Activated T-cell treated with anti-CD3 and anti-CD28 coated beads, Interleukin-2, amount 50 U/mL, for 72 hours (primary cell): ENCODE measurements at regions not wholly inside any gene's neighbourhood (a gene's known extent, or its start where the extent isn't known, plus 50 kb on each side); places are given as distances from the start of the nearest gene placed in this dataset.
"Not testable (repeated sequence)": the region's sequence is repeated elsewhere in the genome, so short reads cannot be mapped to it uniquely, and the experiment has no call there.

ENCODE experiments used
- ATAC-seq, 2 donors: fragments of 150-1000 bp; cut with Tn5 transposase; replicated peaks in 1 of 2; 2 replicates each; pipeline ENCODE4 v1.10.0; 2021; ENCODE audit warnings: moderate library complexity in 2 of 2, mild to moderate bottlenecking in 1 of 2
- DNase-seq, 2 donors: peaks; one replicate each; pipeline ENCODE4 v3.0.0; 2021 to 2022; ENCODE audit warnings: mixed read lengths in 1 of 2
- H3K27ac Mint-ChIP-seq: one replicate; pipeline ENCODE4 v1.8.0; 2022; ENCODE audit warnings: mild to moderate bottlenecking, moderate library complexity, mixed read lengths
- H3K27me3 Mint-ChIP-seq: one replicate; pipeline ENCODE4 v1.8.0; 2022; ENCODE audit warnings: low read depth, mixed read lengths
- H3K36me3 Mint-ChIP-seq, 2 donors: one replicate each; pipeline ENCODE4 v1.8.0; 2022; ENCODE audit warnings: mixed read lengths in 2 of 2, mild to moderate bottlenecking in 1 of 2; ENCODE audit not compliant: insufficient read depth in 2 of 2
- H3K4me1 Mint-ChIP-seq: one replicate; pipeline ENCODE4 v1.8.0; 2022; ENCODE audit warnings: low read depth, mixed read lengths
- H3K4me3 Mint-ChIP-seq, 2 donors: one replicate each; pipeline ENCODE4 v1.8.0; 2022; ENCODE audit warnings: mild to moderate bottlenecking in 2 of 2, mixed read lengths in 2 of 2, moderate library complexity in 2 of 2
- H3K9me3 Mint-ChIP-seq, 2 donors: one replicate each; pipeline ENCODE4 v1.8.0; 2022; ENCODE audit warnings: mixed read lengths in 2 of 2

- Mint-ChIP-seq H3K36me3 (no peaks in the 10 kb centered on the region), H3K4me1 (no peaks in the 10 kb centered on the region), H3K27me3 (no peaks in the 10 kb centered on the region), H3K4me3 (no peak overlapping the region), H3K27ac (no peak overlapping the region), H3K9me3 (no peaks in the 10 kb centered on the region)
- DNase-seq (no peak), ATAC-seq (peak in 1 of 2 donors; percentile 36)
These were observed 186.8 kb downstream of the RPRM start for GRCh38 chr2:153291718-153292117.

- H3K36me3 Mint-ChIP-seq: no peaks in the 10 kb centered on the region
- no peak overlapping the region for H3K4me3 Mint-ChIP-seq
- H3K27me3 Mint-ChIP-seq: no peaks in the 10 kb centered on the region
- H3K9me3 Mint-ChIP-seq: peaks cover 0 to 3% of the 10 kb centered on the region in 2 donors
- DNase-seq: peak; percentile 4
- no peak for ATAC-seq
- no peak overlapping the region for H3K27ac Mint-ChIP-seq
- no peaks in the 10 kb centered on the region for H3K4me1 Mint-ChIP-seq
These were observed 191.3 kb downstream of the RPRM start for GRCh38 chr2:153287109-153287801.

GRCh38 chr2:153268941-153269461, 209.6 kb downstream of the RPRM start:
- Mint-ChIP-seq H3K9me3 (peaks cover 5 to 14% of the 10 kb centered on the region in 2 donors), H3K4me1 (no peaks in the 10 kb centered on the region), H3K36me3 (peaks cover 0 to 4% of the 10 kb centered on the region in 2 donors), H3K4me3 (no peak overlapping the region), H3K27me3 (no peaks in the 10 kb centered on the region), H3K27ac (no peak overlapping the region)
- ATAC-seq (no peak), DNase-seq (no peak)

GRCh38 chr2:153256876-153257275, 221.7 kb downstream of the RPRM start:
- not testable (repeated sequence) for H3K27ac Mint-ChIP-seq, DNase-seq, H3K4me1 Mint-ChIP-seq, H3K36me3 Mint-ChIP-seq, H3K4me3 Mint-ChIP-seq, ATAC-seq, H3K27me3 Mint-ChIP-seq, H3K9me3 Mint-ChIP-seq

- not testable (repeated sequence) for ATAC-seq, H3K4me1 Mint-ChIP-seq, H3K27ac Mint-ChIP-seq, H3K27me3 Mint-ChIP-seq, H3K9me3 Mint-ChIP-seq, DNase-seq, H3K4me3 Mint-ChIP-seq, H3K36me3 Mint-ChIP-seq
These were observed 231.9 kb downstream of the RPRM start for GRCh38 chr2:153246636-153247035.

- peak; percentile 93 to 96 for ATAC-seq
- H3K27me3 Mint-ChIP-seq: no peaks in the 10 kb centered on the region
- no peak overlapping the region for H3K27ac Mint-ChIP-seq
- no peaks in the 10 kb centered on the region for H3K36me3 Mint-ChIP-seq
- H3K4me3 Mint-ChIP-seq: peak overlapping the region in 1 of 2 donors; percentile 50
- peaks cover 12% of the 10 kb centered on the region for H3K4me1 Mint-ChIP-seq
- peaks cover 0 to 2% of the 10 kb centered on the region in 2 donors for H3K9me3 Mint-ChIP-seq
- DNase-seq: peak; percentile 15 to 43
These were observed 243.0 kb downstream of the RPRM start for GRCh38 chr2:153235516-153235915.

- Mint-ChIP-seq H3K36me3 (no peaks in the 10 kb centered on the region), H3K4me1 (peaks cover 12% of the 10 kb centered on the region), H3K27ac (no peak overlapping the region), H3K9me3 (peaks cover 0 to 2% of the 10 kb centered on the region in 2 donors), H3K4me3 (no peak overlapping the region), H3K27me3 (no peaks in the 10 kb centered on the region)
- ATAC-seq (peak in 1 of 2 donors; percentile 32), DNase-seq (no peak)
These were observed 246.1 kb downstream of the RPRM start for GRCh38 chr2:153232464-153232863.

- ATAC-seq (no peak), DNase-seq (no peak)
- Mint-ChIP-seq H3K27ac (no peak overlapping the region), H3K36me3 (peaks cover 1 to 3% of the 10 kb centered on the region in 2 donors), H3K4me1 (peaks cover 11% of the 10 kb centered on the region), H3K4me3 (no peak overlapping the region), H3K27me3 (no peaks in the 10 kb centered on the region), H3K9me3 (peaks cover 0 to 7% of the 10 kb centered on the region in 2 donors)
These were observed 247.6 kb downstream of the RPRM start for GRCh38 chr2:153230977-153231376.

GRCh38 chr2:153228904-153229303, 249.7 kb downstream of the RPRM start:
- Mint-ChIP-seq H3K36me3 (peaks cover 3% of the 10 kb centered on the region in 2 donors), H3K9me3 (peaks cover 0 to 11% of the 10 kb centered on the region in 2 donors), H3K27me3 (no peaks in the 10 kb centered on the region), H3K4me1 (no peaks in the 10 kb centered on the region), H3K4me3 (no peak overlapping the region), H3K27ac (no peak overlapping the region)
- no peak for DNase-seq
- no peak for ATAC-seq

- Mint-ChIP-seq H3K4me1 (no peaks in the 10 kb centered on the region), H3K9me3 (peaks cover 0 to 12% of the 10 kb centered on the region in 2 donors), H3K27ac (no peak overlapping the region), H3K27me3 (no peaks in the 10 kb centered on the region), H3K36me3 (peaks cover 3% of the 10 kb centered on the region in 2 donors), H3K4me3 (no peak overlapping the region)
- no peak for DNase-seq
- ATAC-seq: no peak
These were observed 250.6 kb downstream of the RPRM start for GRCh38 chr2:153227981-153228380.

GRCh38 chr2:153222231-153223165, 256.1 kb downstream of the RPRM start:
- peaks cover 3% of the 10 kb centered on the region in 2 donors for H3K36me3 Mint-ChIP-seq

GRCh38 chr2:153221506-153221905, 257.1 kb downstream of the RPRM start:
- H3K27me3 Mint-ChIP-seq: no peaks in the 10 kb centered on the region
- no peaks in the 10 kb centered on the region for H3K4me1 Mint-ChIP-seq
- DNase-seq (no peak), ATAC-seq (no peak)
- no peak overlapping the region for H3K4me3 Mint-ChIP-seq
- no peak overlapping the region for H3K27ac Mint-ChIP-seq
- peaks cover 0 to 1% of the 10 kb centered on the region in 2 donors for H3K36me3 Mint-ChIP-seq
- H3K9me3 Mint-ChIP-seq: peaks cover 2 to 6% of the 10 kb centered on the region in 2 donors

More at GRCh38 chr2:153222231-153223165, 256.1 kb downstream of the RPRM start:
- Mint-ChIP-seq H3K4me1 (no peaks in the 10 kb centered on the region), H3K27me3 (no peaks in the 10 kb centered on the region), H3K4me3 (no peak overlapping the region), H3K27ac (no peak overlapping the region), H3K9me3 (peaks cover 2 to 11% of the 10 kb centered on the region in 2 donors)
- DNase-seq (no peak), ATAC-seq (no peak)

GRCh38 chr2:153221087-153221486, 257.5 kb downstream of the RPRM start:
- DNase-seq (no peak), ATAC-seq (no peak)
- no peaks in the 10 kb centered on the region for H3K4me1 Mint-ChIP-seq
- H3K36me3 Mint-ChIP-seq: peaks cover 0 to 1% of the 10 kb centered on the region in 2 donors
- H3K27me3 Mint-ChIP-seq: no peaks in the 10 kb centered on the region
- H3K27ac Mint-ChIP-seq: no peak overlapping the region
- H3K4me3 Mint-ChIP-seq: no peak overlapping the region
- peaks cover 2 to 6% of the 10 kb centered on the region in 2 donors for H3K9me3 Mint-ChIP-seq
